Peyer's patch (tissue), 4 donors: ENCODE measurements at regions not wholly inside any gene's neighbourhood (a gene's known extent, or its start where the extent isn't known, plus 50 kb on each side); places are given as distances from the start of the nearest gene placed in this dataset.

ENCODE experiments used
- CTCF ChIP-seq, 6 experiments: fragments of 450-650 bp in 4 of 6; fragments of 200-600 bp in 2 of 6; sonication (generic) in 1 of 6; IDR thresholded peaks; one replicate each; pipeline ENCODE4 v1.5.1; 2017 to 2019; ENCODE audit warnings: antibody characterized with exemption in 6 of 6, mild to moderate bottlenecking in 3 of 6, moderate library complexity in 1 of 6
- POLR2A ChIP-seq, 2 donors: fragments of 450-650 bp; IDR thresholded peaks; one replicate each; pipeline ENCODE4 v1.5.1; 2017; ENCODE audit warnings: antibody characterized with exemption in 2 of 2, mild to moderate bottlenecking in 2 of 2, moderate library complexity in 2 of 2

DNA sequence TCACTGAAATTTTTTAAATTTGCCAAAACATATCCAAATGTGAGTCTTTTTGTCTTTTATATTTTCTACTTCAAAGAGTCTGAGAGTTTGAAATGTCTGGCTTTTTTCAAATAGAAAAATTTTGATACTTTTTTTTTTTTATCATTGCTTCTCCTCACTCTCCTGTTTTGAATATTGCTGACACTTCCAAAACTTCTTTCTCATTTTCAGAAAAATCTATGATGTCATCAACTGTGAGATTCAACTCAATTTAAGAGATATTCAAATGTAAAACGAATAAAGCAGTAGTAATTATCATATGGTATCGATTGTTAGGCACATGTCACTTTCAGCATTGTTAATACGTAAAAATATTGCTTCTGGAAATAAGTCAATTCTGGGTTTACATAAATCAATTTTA is 505.8 kb upstream of the STEAP1 start:
- TF ChIP-seq CTCF (IDR thresholded peaks at IDR 0.05) = no peak
- no peak for TF ChIP-seq POLR2A (IDR thresholded peaks at IDR 0.05)
